Stimulated activated naive CD8-positive, alpha-beta T cell treated with anti-CD3 and anti-CD28 coated beads, Interleukin-15, Interleukin-2, amounts not matched to agents 100 ng/mL and 50 ng/mL, for 24 hours (primary cell): ENCODE measurements at regions not wholly inside any gene's neighbourhood (a gene's known extent, or its start where the extent isn't known, plus 50 kb on each side); places are given as distances from the start of the nearest gene placed in this dataset.

Experiments used
- H3K27ac Mint-ChIP-seq: one replicate; pipeline ENCODE4 v1.8.0; 2021; ENCODE audit warnings: mild to moderate bottlenecking, mixed read lengths
- H3K27me3 Mint-ChIP-seq: one replicate; pipeline ENCODE4 v1.8.0; 2021; ENCODE audit warnings: mixed read lengths
- H3K36me3 Mint-ChIP-seq: one replicate; pipeline ENCODE4 v1.8.0; 2021; ENCODE audit warnings: low read depth, mixed read lengths
- H3K4me1 Mint-ChIP-seq: one replicate; pipeline ENCODE4 v1.8.0; 2021; ENCODE audit warnings: low read depth, mixed read lengths
- H3K4me3 Mint-ChIP-seq: one replicate; pipeline ENCODE4 v1.8.0; 2021; ENCODE audit warnings: mild to moderate bottlenecking, mixed read lengths
- H3K9me3 Mint-ChIP-seq: one replicate; pipeline ENCODE4 v1.8.0; 2021; ENCODE audit warnings: mixed read lengths

DNA sequence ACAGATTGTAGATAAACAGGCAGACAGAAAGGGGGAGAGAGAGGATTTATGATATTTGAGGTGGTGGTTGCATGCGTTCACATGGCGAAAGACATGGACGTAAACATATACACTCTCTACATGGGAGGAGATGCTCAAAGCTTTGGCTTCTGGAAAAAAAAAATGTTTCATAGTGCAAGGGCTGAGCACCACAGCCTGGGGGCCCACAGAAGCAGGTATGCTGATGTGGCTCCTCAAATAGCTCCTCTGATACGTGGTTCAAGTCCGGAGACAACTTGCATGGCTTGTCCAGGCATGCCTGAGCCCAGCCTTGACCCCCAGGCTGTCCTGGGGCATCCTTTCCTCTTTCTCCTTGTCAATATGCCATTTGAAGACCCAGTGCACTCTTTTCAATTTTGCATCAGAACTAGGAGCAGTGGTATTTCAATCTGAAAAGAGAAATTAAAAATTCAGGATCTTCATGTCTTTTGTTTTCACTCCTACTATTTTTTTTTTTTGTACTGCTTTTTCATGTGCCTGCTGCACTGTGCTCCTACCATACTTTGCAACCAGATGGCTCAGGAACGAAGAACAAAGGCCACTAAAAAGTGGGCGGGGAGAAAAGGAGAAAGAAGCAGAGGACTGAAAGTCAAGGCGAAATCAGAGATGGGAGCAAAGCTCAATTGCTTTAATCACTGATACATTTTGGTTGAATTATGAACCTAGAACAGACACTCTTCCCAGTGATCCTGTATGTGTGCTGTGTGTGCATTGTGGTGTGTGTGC is 495.7 kb upstream of the TCF4 start:
- no peak overlapping the region for H3K4me3 Mint-ChIP-seq
- no peaks in the 10 kb centered on the region for H3K27me3 Mint-ChIP-seq
- H3K27ac Mint-ChIP-seq: no peak overlapping the region
- H3K9me3 Mint-ChIP-seq: peaks cover 5% of the 10 kb centered on the region
- no peaks in the 10 kb centered on the region for H3K4me1 Mint-ChIP-seq
- no peaks in the 10 kb centered on the region for H3K36me3 Mint-ChIP-seq

DNA sequence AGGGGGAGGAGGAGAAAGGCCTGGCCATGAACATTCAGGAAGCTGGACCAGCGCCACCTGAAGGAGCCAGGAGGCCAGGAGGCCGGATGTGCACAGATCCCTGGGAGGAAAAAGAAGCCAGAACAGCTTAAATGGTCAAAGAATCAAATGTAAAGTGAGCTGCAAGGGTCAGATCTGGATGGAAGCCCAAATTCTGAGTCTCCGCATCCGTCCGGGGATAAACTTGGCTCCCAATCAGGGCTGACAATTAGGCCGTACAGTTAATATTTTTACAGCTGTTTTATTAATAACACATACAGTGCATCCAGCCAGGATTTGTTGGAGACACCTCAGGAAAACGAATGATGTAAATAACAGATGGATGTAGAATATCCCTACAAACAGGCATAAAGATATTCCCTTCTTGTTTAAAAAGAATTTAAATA is 495.1 kb upstream of the TCF4 start:
- Mint-ChIP-seq H3K9me3 (peaks cover 5% of the 10 kb centered on the region), H3K36me3 (no peaks in the 10 kb centered on the region), H3K27me3 (no peaks in the 10 kb centered on the region), H3K27ac (no peak overlapping the region), H3K4me1 (no peaks in the 10 kb centered on the region), H3K4me3 (no peak overlapping the region)

DNA sequence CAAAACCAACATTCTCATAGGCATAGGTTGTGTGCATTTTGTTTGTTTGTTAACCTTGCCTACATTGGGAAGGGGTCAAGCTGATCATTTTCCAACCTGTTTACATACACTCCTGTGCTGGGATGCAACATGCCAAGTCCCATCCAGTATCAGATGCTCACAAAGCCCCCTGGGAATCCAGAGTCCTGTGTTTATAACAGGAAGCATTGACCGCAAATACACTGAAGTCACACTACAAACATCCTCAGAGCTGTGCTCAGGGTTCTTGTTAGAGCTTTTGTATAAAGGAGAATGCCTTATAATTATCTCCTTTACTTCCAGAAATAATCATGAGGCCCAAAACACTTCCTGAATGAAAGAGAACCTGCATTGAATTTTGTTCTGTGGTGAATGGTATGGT is 488.7 kb upstream of the TCF4 start:
- Mint-ChIP-seq H3K27me3 (no peaks in the 10 kb centered on the region), H3K4me3 (no peak overlapping the region), H3K36me3 (no peaks in the 10 kb centered on the region)

DNA sequence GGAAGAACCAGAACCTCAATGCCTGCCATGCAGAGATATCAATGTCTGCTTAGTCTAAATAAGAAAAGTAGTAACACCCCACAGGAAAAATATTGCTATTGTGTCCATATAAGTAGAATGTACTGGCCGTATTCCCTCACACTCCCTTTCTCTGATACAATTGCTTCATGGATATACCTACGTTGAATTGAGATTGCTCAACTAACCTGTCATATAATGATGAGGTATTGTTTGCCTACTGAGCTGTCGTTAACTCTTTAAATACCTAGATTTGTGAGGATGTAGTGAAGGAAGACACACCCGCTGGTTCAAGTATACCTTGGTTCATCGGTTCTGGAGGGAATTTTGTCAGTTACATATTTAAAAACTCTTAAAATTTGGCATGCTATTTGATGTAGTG is 480.7 kb upstream of the TCF4 start:
- Mint-ChIP-seq H3K36me3 (no peaks in the 10 kb centered on the region), H3K9me3 (peaks cover 3% of the 10 kb centered on the region), H3K27me3 (no peaks in the 10 kb centered on the region), H3K4me1 (no peaks in the 10 kb centered on the region), H3K4me3 (no peak overlapping the region), H3K27ac (no peak overlapping the region)

More for the DNA sequence above, 488.7 kb upstream of the TCF4 start:
- H3K9me3 Mint-ChIP-seq: peaks cover 5% of the 10 kb centered on the region
- H3K27ac Mint-ChIP-seq: no peak overlapping the region
- no peaks in the 10 kb centered on the region for H3K4me1 Mint-ChIP-seq

DNA sequence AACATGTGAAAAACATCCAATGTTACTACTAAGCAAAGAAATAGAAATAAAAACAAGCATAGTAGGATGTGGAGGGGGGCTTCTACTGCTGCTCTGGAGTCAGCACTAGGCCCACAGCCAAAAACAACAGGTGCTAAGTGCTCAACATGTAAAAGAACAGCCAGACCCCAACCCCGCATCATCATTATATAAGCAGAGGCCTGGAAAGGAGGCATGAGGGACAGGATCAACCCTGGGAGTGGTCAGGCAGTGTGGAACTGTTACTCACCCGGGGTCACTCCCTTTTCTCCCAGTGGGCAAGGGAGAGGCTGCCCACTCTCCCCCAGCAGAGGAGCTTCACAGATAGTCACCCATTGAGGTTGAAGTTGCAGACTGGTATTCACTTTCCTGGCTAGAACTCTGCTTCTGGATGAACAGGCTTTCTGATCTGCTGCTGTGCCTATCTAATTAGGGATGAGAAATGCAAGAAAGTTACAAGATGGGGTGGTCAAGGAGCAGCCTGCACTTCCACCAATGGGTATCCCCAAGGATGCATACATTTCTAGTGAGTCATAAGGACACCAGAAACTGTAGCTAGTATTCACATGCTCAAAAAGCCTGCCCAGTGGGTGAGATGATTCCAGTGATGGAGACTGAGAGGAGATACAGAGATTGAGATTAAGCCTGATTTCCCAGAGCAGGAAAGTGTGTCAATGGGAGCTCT is 480.1 kb upstream of the TCF4 start:
- no peaks in the 10 kb centered on the region for H3K27me3 Mint-ChIP-seq
- H3K36me3 Mint-ChIP-seq: no peaks in the 10 kb centered on the region
- no peaks in the 10 kb centered on the region for H3K4me1 Mint-ChIP-seq
- no peak overlapping the region for H3K27ac Mint-ChIP-seq
- no peak overlapping the region for H3K4me3 Mint-ChIP-seq
- H3K9me3 Mint-ChIP-seq: peaks cover 3% of the 10 kb centered on the region

DNA sequence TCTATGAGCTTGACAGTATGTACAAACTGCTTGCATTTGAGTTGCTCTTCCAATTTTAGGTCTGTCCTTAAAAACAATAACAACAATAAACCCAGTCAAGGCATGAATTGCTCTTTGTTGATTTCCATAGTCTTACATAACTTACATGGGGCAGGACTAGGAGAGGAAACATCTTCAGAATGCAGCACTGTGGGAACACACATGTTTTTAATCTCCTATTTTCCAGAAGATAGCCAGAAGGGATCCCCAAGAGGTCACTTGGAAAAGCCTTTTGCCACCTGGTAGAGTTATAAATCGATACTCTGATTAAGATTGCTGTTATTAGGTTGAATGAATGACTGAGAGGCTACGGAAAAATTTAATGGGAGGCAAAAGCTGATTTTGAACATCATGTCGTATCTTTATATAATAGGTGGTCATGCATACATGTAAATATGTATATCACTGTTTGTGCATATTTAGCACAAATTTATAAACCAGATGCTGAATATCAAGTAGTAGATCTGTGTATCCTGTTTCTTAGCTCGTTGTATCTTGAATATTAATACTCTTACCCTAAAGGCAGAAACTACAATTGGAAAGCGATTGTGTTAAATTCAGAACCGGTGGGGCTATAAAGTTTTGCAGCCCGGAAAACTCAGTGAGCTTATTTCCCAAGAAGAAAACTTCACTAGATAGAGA is 479.4 kb upstream of the TCF4 start:
- H3K4me3 Mint-ChIP-seq: no peak overlapping the region
- peaks cover 3% of the 10 kb centered on the region for H3K9me3 Mint-ChIP-seq
- H3K36me3 Mint-ChIP-seq: no peaks in the 10 kb centered on the region
- no peaks in the 10 kb centered on the region for H3K27me3 Mint-ChIP-seq
- H3K27ac Mint-ChIP-seq: no peak overlapping the region
- no peaks in the 10 kb centered on the region for H3K4me1 Mint-ChIP-seq

DNA sequence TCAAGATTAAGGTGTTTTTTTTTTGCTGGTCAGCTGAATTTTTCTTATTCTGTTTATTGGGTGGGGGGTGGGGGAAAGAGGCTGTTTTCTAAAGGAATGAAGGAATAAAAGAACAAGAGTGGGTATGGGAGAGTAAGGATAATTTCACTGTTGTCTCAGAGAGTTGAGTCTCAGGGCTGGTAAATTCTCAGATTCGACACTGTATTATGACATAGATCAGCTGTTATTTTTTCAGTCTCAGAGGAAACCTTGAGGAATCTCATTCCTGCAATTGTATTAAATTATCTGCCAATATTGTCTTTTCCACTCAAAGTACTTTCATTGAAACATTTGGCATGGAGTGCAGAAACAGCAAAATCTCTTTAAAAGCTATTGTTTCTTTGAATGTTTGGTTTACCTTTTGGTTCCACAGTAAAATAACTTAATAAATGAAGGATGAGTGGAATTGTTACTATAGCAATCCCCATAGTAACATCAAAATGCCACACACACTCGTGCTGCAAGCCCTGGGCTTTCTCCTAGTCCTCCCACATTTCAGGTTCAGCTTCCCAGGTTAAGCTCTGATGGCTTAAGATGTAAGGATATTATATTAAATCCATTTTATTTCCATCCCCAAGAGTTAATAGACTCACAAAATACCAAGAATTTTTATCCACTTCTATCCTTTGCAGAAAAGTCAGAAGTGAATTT is 478.7 kb upstream of the TCF4 start:
- H3K4me3 Mint-ChIP-seq: no peak overlapping the region
- no peaks in the 10 kb centered on the region for H3K27me3 Mint-ChIP-seq
- no peaks in the 10 kb centered on the region for H3K36me3 Mint-ChIP-seq
- peaks cover 3% of the 10 kb centered on the region for H3K9me3 Mint-ChIP-seq
- no peak overlapping the region for H3K27ac Mint-ChIP-seq
- H3K4me1 Mint-ChIP-seq: no peaks in the 10 kb centered on the region

DNA sequence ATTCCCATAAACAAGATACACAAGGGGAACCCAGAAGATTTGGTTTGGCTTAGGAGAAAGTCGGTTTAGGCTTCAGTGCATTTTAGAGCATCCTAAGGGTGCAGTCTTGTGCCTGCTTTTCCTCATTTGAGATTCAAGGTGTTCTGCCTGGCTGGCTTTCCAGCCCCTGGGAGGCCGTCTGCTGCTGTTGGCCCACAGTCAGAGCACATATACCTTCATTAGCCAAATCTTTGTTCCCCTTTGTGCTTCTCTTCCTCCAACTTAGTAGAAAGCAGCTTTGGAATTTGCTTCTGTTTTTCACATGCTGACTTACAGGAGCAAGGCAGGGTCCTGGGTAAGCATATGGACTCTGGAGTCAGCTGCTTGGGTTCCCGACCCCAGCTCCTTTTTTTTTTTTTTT is 477.1 kb upstream of the TCF4 start:
- Mint-ChIP-seq H3K9me3 (peaks cover 3% of the 10 kb centered on the region), H3K4me3 (no peak overlapping the region), H3K36me3 (no peaks in the 10 kb centered on the region), H3K27me3 (no peaks in the 10 kb centered on the region), H3K27ac (no peak overlapping the region), H3K4me1 (no peaks in the 10 kb centered on the region)

DNA sequence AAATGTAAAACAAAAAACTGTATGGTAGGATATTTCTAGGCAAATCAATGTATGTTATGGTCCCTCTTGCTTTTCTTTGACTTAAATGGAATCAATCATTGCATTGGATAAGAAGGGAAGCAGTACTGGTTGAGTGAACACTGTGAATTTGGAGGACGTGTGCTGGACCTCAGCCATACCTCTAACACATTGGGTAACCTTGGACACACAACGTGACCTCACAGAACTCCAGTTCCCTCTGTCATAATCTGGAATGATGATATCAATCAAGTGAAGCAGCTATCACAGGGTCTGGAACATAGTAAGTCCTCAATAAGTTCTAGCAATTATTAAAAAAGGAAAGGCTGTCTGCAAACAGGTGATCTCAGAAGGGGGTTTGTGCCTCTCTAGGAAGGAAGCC is 474.9 kb upstream of the TCF4 start:
- H3K9me3 Mint-ChIP-seq: no peaks in the 10 kb centered on the region
- no peak overlapping the region for H3K27ac Mint-ChIP-seq
- H3K36me3 Mint-ChIP-seq: no peaks in the 10 kb centered on the region
- no peaks in the 10 kb centered on the region for H3K27me3 Mint-ChIP-seq
- H3K4me3 Mint-ChIP-seq: no peak overlapping the region
- no peaks in the 10 kb centered on the region for H3K4me1 Mint-ChIP-seq

DNA sequence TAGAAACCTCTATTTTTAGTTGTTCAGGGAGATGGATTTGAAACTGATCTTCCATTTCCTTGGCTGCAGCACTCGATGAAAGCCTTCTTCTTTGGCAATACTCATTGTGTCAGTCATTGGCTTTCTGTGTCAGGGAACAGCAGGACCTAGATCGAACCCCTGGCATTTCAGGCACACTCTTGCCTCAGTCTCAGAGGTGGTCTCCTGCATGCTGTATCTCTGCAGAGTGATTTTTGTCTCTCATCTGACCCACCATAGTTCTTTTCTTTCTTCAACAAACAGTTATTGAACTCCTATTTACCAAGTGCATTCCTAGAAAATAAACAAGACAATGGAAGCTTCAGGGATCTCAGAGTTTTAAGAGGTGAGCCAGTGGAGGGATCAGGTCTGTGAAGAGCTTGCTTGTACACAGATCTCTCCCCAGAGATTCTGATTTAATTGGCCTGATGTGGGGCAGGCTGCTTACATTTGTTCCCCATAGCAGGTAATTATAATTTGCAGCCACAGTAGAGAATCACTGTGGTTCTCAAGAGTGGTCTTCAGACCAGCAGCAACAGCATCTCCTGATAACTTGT is 473.1 kb upstream of the TCF4 start:
- no peaks in the 10 kb centered on the region for H3K4me1 Mint-ChIP-seq
- H3K27me3 Mint-ChIP-seq: no peaks in the 10 kb centered on the region
- no peak overlapping the region for H3K27ac Mint-ChIP-seq
- H3K4me3 Mint-ChIP-seq: no peak overlapping the region
- no peaks in the 10 kb centered on the region for H3K36me3 Mint-ChIP-seq
- no peaks in the 10 kb centered on the region for H3K9me3 Mint-ChIP-seq

DNA sequence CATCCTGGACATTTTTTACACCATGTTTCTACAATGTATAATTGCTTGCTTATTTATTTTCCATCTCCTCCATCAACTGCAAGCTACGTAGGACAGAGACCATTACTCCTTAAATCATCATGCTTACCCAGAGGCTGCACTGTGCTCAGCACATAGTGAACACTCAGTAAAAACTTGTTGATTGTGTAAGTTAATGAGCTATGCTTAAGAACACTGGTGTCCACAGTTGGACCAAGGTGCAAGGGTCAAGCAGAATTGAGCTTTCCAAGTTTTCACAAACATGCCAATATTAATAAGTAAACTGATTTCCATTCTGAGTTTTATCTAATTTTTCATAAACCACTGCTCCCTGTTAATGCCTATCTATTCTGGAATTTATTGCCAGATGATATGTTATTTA is 464.2 kb upstream of the TCF4 start:
- H3K4me3 Mint-ChIP-seq: no peak overlapping the region
- H3K36me3 Mint-ChIP-seq: no peaks in the 10 kb centered on the region
- no peak overlapping the region for H3K27ac Mint-ChIP-seq
- no peaks in the 10 kb centered on the region for H3K27me3 Mint-ChIP-seq
- H3K9me3 Mint-ChIP-seq: peaks cover 12% of the 10 kb centered on the region
- H3K4me1 Mint-ChIP-seq: no peaks in the 10 kb centered on the region

DNA sequence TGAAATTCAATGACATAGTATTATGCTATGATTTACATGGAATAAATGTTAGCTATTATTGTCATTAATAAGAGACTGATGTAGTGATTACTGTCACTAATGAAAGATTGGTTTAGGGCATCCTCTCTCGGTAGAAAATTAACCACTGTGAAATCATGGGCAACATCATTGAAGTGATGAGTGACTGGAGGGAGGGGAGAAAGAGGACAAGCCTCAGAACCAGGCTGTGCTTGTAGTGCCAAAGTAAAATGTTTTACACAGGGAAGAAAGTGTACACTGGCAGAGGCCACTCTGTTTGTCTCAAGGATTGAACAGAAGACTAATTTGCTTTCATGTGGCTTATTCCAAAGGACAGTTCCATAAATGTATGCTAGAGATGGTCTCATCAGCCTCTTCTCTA is 456.2 kb upstream of the TCF4 start:
- Mint-ChIP-seq H3K4me1 (no peaks in the 10 kb centered on the region), H3K9me3 (peaks cover 15% of the 10 kb centered on the region), H3K27me3 (no peaks in the 10 kb centered on the region), H3K27ac (no peak overlapping the region), H3K36me3 (no peaks in the 10 kb centered on the region), H3K4me3 (no peak overlapping the region)

DNA sequence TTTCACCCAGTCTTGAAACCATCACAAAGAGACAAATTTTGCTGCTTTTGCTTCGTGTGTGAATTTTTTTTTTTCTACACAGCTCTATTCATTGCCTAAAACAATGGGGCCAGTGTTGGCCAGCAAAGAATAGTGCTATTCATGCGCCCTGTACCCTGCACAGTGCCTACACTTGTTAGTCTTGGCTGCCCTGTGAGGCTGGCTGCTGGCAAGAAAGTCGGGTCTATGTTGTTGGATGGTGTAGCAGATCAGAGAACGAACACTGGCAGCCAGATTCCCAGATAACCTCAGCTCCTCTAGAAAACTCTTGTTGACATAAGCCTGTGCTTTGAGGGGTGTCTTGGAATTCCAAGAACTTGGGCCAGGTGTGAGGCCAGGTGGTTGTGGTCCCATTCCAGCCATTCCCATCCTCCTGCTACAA is 455.7 kb upstream of the TCF4 start:
- Mint-ChIP-seq H3K27me3 (no peaks in the 10 kb centered on the region), H3K4me1 (no peaks in the 10 kb centered on the region), H3K27ac (no peak overlapping the region), H3K9me3 (peaks cover 9% of the 10 kb centered on the region), H3K36me3 (no peaks in the 10 kb centered on the region), H3K4me3 (no peak overlapping the region)

DNA sequence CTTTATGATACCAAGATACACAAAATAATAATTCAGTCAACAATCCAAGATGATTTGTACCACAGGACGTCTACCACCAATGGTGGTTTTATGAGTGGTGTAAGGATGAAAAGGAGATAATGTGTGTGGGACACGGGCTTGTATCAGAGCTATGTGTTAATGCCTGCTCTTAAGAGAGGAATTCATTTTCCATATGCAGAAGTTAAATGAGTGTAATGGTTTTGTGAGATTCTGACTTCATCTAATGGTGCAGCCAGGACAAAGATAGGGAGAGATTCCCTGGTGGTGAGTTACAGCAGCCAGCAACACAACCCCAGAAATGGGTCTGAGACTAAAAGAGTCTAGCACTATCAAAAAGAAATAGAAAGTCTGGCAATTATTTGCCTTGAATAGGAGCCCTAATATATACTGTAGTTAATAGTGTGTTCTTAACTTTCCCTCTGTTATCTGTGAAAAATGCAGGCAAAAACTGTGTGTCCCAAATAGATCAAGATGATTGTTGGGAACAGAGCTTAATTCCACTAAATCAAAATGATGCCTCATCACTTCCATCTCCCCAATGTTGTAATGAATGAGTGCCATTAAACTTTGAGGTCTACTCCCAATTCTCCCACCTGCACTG is 455.0 kb upstream of the TCF4 start:
- Mint-ChIP-seq H3K4me1 (no peaks in the 10 kb centered on the region), H3K9me3 (peaks cover 8% of the 10 kb centered on the region), H3K27me3 (no peaks in the 10 kb centered on the region), H3K27ac (no peak overlapping the region), H3K4me3 (no peak overlapping the region), H3K36me3 (no peaks in the 10 kb centered on the region)
